GM18502 (cell line): ENCODE measurements at regions not wholly inside any gene's neighbourhood (a gene's known extent, or its start where the extent isn't known, plus 50 kb on each side); places are given as distances from the start of the nearest gene placed in this dataset.

Experiments
- ATAC-seq: cut with Tn5 transposase; IDR thresholded peaks from one replicate; pipeline ENCODE4 v1.9.1; 2021; ENCODE audit warnings: mild to moderate bottlenecking; ENCODE audit not compliant: unreplicated experiment, poor library complexity

DNA sequence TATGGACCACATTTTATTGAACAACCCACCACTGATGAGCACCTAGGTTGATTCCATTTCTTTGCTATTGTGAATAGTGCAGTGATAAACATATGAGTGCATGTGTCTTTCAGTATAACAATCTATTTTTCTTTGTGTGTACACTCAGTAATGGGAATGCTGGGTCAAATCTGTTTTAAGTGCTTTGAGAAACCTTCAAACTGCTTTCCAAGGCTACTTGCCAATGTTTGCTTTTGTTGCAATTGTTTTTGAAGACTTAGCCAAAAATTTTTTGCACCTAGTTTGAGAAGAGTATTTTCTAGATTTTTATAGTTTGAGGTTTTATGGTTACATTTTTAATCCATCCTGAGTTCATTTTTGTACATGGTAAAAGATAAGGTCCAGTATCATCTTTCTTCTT, 587.4 kb upstream of the SETBP1 start:
- ATAC-seq: no peak

DNA sequence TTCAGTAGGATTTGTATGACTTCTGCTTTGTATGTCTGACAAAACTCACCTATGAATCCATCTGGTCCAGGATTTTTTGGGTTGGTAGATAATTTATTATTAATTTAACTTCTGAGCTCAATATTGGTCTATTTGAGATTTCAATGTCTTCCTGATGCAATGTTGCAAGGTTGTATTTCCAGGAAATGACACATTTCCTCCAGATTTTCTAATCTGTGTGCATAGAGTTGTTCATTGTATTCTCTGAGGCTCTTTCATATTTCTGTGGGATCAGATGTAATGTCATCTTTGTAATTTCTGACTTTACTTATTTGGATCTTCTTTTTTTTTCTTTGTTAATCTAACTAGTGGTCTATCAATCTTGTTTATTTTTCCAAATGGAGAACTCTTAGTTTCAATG, 584.7 kb upstream of the SETBP1 start:
- no peak for ATAC-seq

DNA sequence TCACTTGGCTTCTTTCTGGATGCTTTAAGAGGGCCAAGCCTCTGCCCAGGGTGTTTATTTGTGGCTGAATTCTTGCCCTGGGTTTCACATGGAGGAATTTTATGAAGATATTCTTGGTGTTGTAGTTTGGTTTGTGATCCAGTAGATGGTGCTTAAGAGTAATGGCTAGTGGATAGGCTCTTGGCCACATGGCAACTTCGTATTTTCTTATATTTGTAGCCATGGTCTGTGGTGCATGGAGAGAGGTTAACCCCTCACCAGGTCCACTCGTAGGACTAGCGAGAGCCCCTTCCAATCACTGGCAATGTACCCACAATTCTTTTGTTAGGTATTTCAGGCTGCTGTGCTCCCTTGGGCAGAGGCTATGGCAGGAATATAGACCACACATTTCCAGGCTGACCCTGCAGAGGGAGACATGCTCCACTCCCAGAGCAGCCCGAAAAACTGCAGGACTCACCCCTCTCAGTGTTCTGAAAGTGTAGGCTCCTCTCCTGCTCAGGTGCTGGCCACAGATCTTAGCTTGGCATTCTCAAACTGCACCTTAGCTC, 582.1 kb upstream of the SETBP1 start:
- no peak for ATAC-seq

DNA sequence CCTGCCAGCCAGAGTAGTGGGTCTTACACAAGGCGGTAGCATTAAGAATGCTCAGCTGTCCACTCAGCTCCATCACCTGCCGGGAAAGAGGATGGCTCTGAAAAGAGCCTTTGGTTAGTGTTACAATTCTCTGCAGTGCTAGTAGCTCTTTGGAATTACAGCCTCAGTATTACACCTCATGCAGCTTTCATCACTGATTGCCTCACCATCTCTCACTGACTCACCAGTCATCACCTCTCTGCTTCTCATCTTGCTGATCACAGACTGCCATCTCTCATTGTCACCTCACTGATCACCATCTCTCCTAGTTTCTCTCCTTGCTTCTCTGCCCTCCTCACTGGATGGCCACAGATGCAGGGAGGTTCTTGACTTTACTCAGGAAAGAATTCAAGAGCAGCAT, 573.5 kb upstream of the SETBP1 start:
- no peak for ATAC-seq

GRCh38 chr18:44111337-44111736, 569.4 kb upstream of the SETBP1 start:
- ATAC-seq: no peak

DNA sequence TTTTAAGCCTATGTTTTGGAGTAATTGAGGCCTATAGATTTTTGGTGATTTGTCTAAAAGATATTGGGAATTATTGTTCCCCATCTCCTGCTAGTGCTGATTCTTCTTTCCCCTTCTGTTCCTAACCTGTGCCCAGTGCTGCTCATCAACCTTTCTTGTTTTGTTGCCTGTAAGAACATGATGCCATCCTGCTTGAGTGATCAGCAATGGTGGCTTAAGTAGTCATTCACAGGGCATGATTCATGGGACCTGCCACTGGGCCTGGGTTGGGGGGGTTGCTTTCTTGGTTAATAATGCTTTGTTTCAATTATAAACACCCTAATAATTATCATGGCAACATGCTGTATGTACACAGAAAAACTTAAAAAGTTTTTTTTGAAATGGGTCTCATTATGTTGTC, 562.9 kb upstream of the SETBP1 start:
- no peak for ATAC-seq

DNA sequence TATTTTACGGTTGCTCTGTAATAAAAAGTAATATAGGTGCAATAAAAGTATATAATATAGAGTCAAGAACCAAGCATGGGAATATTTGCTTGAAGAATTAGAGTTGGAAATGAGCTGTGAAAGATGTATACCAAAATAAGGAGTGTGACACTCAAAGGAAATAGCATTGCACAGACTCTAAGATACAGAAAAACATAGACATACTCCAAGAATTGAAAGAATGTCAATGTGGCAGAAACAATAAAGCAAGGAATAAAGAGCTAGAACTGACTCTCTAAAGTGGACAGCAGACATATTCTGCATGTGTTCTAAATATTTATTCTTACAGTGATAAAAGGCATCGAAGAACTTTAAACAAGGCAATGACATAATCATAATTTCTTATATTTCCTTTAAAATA, 561.1 kb upstream of the SETBP1 start:
- no peak for ATAC-seq

GRCh38 chr18:44123743-44124142, 556.9 kb upstream of the SETBP1 start:
- peak; percentile 81 for ATAC-seq

DNA sequence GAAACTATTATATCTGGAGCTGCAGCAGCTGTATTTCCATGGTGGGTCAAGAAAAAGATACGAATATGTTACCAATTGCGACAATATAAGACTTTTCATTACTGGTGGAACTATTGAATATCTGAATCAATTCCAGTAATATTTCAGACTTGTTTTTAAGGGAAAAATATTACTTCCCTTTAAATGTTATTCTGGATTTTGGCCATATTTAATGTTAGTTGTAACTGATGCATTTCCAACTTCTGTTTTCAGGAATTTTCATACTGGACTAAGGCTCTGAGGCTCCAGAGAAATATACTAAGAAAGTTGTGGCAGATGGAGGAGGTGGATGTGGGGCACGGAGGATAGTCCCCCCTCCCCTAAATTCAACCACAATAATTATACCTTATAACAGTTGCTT, 555.2 kb upstream of the SETBP1 start:
- ATAC-seq: no peak

DNA sequence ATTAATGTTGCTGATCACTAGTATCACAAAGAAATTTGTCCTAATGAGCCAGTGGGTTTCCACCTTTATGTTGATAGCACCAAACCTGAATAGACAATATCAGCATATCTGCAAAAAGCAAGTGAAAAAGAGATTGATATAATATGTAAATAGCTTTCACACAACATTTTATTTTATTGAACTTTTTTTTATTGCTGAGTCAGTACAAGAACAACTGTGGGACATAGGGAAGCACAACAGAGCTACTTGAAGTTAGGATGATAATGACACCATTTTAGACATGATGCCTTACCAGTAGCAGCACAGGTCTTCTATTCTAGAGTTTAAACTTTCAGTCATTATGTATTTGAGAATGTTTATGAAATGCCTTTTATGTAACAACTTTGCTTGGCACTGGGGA, 554.1 kb upstream of the SETBP1 start:
- ATAC-seq: no peak

DNA sequence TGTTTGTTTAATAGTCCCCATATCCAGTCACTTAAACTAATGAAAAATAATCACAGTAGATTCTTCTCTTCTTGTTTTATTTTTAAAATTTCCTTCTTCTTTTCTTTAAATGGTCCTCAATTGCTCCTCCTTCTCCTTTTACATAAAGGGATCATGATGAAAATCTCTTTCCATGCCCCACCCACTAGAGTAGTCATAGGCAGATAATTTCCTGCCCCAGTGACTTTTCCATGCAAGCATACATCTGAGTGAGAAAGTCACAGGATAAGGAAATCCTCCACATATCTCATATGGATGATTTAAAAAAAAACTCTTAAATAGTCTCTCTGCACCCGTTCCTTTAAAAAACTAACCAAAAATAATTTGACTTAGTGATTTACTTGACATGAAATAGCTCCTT, 552.3 kb upstream of the SETBP1 start:
- ATAC-seq: no peak

- ATAC-seq: peak; percentile 67
Observed at GRCh38 chr18:44130376-44130942, 550.2 kb upstream of the SETBP1 start.

DNA sequence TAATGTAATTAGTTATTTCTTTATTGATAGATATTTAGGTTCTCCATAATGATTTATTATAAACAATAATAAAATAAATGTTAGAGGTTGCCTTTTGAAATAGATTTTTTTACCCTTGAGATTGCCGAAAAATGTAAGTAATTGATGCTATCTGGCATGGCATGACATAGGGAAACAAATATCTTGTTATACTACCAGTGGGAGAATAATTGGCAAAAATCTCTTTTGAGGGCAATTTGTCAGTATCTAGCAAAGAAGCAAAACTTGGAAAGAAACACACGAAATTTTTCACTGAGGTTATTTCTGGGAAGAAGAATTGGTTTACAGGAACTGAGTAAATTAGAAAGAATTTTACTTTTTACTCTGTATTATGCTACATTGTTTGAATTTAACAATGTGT, 547.2 kb upstream of the SETBP1 start:
- no peak for ATAC-seq

DNA sequence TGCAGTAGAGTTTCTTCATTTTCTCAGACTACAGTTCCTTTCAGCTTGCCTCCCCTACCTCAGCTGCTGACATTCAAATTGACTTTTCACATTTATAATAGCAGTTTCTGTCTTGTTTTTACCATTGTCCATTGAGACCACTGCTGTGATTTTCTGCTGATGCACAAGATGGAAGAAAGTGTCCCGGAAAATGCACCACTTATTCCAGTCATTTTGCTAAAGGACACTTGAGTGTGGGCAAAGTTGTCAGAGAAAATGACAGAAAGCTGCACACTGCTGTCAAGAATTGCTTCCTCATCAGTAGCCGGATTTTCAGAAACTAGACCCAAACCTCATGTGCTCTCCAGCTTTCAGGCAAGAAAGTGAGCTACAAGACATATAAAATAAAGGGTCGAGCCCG, 546.2 kb upstream of the SETBP1 start:
- ATAC-seq: no peak

GRCh38 chr18:44135741-44136140, 544.9 kb upstream of the SETBP1 start:
- ATAC-seq: no peak

DNA sequence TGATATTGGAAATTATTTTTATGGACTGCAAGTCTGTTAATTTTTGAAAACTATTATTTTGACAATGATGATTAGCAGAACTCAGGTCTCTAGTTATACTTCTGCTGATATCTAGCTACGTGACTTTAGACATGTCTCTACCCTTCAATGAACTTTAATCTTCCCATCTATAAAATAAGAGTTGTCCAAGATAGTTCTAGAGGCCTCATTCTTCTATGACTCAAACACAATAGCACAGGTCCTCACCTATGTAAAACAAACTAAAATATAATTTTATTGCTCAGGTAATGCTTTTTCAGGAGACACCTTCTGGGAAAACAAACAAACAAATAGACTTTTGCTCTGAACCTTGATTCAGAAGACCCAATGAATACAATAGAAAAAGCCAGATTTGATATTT, 544.4 kb upstream of the SETBP1 start:
- no peak for ATAC-seq

DNA sequence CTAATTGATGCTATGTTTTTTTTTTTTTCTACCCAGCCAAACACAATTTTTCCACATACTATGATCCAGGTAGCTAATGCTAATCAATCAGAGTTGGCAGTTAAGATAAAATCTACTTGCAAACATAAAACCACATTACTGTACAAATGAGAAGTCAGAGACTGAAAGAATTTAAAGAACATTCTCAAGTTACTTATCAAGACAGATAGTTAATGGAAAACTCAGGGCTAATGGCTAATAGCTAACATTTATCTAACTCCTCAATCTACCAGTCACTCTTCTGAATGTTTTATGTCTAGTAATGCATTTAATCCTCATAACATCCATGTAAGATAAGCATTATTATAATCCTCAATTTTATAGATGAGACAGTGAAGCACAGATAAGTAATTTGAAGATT, 537.6 kb upstream of the SETBP1 start:
- no peak for ATAC-seq

DNA sequence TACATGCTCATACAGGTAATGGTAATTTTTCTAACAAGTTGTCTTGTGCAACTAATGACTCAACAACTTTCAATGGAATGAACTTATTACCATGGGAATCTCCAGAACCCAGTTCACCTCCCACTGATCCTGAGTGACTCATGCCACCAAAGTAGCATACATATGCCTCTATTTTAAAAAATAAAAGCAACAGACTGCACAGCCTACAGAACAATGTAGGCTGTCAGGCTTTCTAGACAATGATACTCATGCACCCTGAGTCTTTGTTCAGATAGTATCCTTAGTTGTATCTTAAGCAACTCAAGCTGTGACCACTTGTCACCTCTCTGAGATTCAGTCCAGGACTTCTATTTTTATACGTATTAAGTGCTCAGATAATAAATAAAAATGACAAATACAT, 531.0 kb upstream of the SETBP1 start:
- ATAC-seq: no peak

GRCh38 chr18:44153981-44154380, 526.7 kb upstream of the SETBP1 start:
- ATAC-seq: no peak

DNA sequence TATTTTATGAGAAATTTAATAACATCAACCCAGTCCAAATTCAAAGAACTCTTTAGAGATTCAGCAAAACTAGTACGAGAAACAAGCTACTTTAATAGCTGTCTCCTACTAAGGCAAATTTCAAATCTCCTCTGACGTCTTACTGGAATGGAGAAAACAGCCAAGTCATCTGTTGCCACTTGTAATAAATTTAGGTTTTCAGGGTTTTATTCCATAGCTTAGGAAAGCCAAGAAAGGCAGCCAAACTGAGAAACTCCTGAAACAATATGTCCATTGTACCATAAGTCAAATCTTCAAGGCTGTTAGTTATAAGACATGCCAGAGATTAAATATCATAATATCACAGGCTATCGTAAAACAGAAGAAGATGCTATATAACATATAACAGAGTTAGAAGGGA, 524.6 kb upstream of the SETBP1 start:
- ATAC-seq: no peak

DNA sequence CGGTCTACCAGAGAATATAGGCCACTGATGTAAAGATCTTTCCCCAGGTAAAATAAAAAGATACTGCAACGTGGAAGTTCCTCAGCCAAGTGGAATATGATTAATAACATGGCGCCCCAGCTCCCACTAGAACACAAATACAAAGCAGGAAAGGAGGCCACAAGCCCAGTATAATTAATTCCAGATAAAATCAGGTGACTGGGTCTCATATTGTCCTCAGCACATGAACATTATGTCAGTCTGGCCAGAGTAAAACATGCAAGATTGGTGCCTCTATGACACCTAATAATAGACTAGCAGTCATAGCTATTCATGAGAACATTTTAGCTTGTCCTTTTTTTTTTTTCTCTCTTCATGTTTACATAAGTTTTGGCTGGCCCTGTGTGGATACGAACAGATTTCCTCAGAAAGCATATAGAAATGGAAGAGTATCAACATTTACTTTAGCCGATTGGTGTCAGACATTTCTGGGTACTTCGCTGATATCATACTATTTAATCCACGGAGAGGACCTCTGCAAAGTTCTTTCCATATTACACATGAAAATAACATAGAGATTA, 523.8 kb upstream of the SETBP1 start:
- ATAC-seq: no peak

- no peak for ATAC-seq
Observed at GRCh38 chr18:44170208-44170880, 510.3 kb upstream of the SETBP1 start.
